Pancreas (tissue), 10 donors: ENCODE measurements at regions not wholly inside any gene's neighbourhood (a gene's known extent, or its start where the extent isn't known, plus 50 kb on each side); places are given as distances from the start of the nearest gene placed in this dataset.

ENCODE experiments used
- ATAC-seq, 4 donors: fragments of 200-7000 bp; cut with Tn5 transposase; one replicate each; pipeline versions ENCODE4 v1.8.0 to v1.9.1; 2020; ENCODE audit warnings: mild to moderate bottlenecking in 4 of 4, moderate library complexity in 4 of 4
- DNase-seq, 6 donors: peaks; one replicate each; pipeline ENCODE4 v3.0.0-alpha.2; 2020
- FAIRE-seq: peaks from 2 replicates; lab custom pipeline; 2012; peaks lifted over from hg19 to GRCh38; lab: Jason Lieb, UNC
- H3K27ac ChIP-seq, 4 donors: fragments of 200-600 bp; sonication (generic); 1 replicate in 3 of 4; 2 replicates in 1 of 4; pipeline versions ENCODE4 v1.5.0 to v1.8.0; 2020
- H3K27me3 ChIP-seq, 4 donors: fragments of 200-600 bp; one replicate each; pipeline ENCODE4 v1.8.0; 2021
- H3K36me3 ChIP-seq, 3 donors: fragments of 200-600 bp; sonication (generic) in 1 of 3; one replicate each; pipeline versions ENCODE4 v1.5.0 to v1.8.0; 2020 to 2021
- H3K4me1 ChIP-seq, 3 donors: fragments of 200-600 bp; one replicate each; pipeline ENCODE4 v1.8.0; 2021
- H3K4me3 ChIP-seq, 4 donors: fragments of 200-600 bp; sonication (generic) in 2 of 4; one replicate each; pipeline versions ENCODE4 v1.5.0 to v1.8.0; 2020 to 2021
- H3K9me3 ChIP-seq, 4 donors: fragments of 200-600 bp; one replicate each; pipeline ENCODE4 v1.8.0; 2021
- WGBS, 2 donors: extraction: QIAGEN DNeasy Blood & Tissue Kit; methylation state at CpG; one replicate each; pipeline ENCODE4 v1.1.7; 2013; 5-methylcytosine and 5-hydroxymethylcytosine counted together
- intact Hi-C, 3 donors: fragments of 100-400 bp; cut with DNase I; formaldehyde crosslinking; loops; one replicate each; pipeline versions ENCODE4 v1.11.1 to v1.14.2; 2022
- TF ChIP-seq, protein P1 (sequence below), 4 donors: fragments of 200-600 bp; sonication (generic) in 3 of 4; IDR thresholded peaks; one replicate each; pipeline versions ENCODE4 v1.5.0 to v1.8.0; 2021; ENCODE audit warnings: antibody characterized with exemption in 4 of 4
- donor health status: healthy with polysubstance abuse.
- donor health status: DM: no; HTN: no; CAD: no; lungs with moderate emphysema.
- donor health status: DM: no; HTN: no; CAD: no.
- donor health status: control.
- donor health status: control.
- donor health status: Bipolar disorder and iron deficiency.
- donor health status: DM: yes; HTN: yes; CAD: no.
- donor health status: DM: no; HTN: no; CAD: no.
- donor health status: DM: no; HTN: no; CAD: no.
- donor health status: DM: yes; HTN: yes; CAD: no.

DNA sequence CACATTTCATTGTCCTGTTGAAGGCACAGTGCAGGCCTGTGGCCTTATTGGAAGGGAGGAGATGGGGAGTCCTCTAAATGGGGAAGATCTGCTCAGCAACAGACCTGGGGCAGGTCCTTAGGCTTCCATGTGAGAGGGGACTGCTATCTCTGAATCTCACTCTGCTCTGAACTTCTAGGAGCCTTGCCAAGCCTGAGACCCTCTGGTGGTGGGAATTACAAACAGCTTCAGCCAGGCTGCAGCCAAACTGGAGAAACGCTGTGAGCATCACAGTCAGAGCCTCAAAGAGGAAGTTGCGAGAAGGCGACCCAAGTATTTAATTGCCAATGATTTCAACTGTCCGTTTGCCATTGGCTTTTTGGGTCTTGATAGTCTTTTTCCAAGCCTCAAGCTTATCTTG, 66.8 kb upstream of the MC2R start:
- no peaks in the 10 kb centered on the region for H3K36me3 ChIP-seq
- FAIRE-seq, result no peak
- 32 to 47% methylated on average over 4 of the region's 4 CpGs for WGBS, 2 donors
- H3K27ac ChIP-seq, result no peak overlapping the region
- TF ChIP-seq, protein P1, sequence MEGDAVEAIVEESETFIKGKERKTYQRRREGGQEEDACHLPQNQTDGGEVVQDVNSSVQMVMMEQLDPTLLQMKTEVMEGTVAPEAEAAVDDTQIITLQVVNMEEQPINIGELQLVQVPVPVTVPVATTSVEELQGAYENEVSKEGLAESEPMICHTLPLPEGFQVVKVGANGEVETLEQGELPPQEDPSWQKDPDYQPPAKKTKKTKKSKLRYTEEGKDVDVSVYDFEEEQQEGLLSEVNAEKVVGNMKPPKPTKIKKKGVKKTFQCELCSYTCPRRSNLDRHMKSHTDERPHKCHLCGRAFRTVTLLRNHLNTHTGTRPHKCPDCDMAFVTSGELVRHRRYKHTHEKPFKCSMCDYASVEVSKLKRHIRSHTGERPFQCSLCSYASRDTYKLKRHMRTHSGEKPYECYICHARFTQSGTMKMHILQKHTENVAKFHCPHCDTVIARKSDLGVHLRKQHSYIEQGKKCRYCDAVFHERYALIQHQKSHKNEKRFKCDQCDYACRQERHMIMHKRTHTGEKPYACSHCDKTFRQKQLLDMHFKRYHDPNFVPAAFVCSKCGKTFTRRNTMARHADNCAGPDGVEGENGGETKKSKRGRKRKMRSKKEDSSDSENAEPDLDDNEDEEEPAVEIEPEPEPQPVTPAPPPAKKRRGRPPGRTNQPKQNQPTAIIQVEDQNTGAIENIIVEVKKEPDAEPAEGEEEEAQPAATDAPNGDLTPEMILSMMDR (IDR thresholded peaks at IDR 0.05), result no peak
- H3K27me3 ChIP-seq, result no peaks in the 10 kb centered on the region
- no peak for DNase-seq
- intact Hi-C loops, result no loop called here
- H3K9me3 ChIP-seq, result no peaks in the 10 kb centered on the region
- H3K4me1 ChIP-seq, result no peaks in the 10 kb centered on the region
- no peak for ATAC-seq
- H3K4me3 ChIP-seq, result no peak overlapping the region

DNA sequence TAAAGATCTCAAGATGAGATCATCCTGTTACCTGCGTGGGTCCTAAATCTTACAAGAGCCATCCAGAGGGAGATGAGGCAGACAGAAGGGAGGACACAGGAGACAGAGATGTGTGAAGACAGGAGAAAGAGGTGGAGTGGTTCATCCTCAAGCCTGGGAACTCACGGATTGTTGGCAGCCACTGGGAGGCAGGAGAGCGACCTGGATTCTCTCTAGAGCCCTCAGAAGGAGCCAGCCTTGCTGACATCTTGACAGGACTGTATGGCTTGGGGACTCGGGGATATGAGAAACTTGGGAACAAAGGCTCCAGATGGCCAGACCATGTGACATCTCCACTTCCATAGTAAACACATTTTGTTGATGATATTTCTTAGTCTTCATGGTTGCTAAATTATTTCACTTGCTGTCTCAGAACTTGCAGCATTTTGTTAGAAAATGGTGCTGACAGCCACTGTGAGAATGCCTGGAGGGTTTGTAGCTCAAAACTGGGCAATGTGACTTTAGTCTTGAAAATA, 57.8 kb upstream of the MC2R start:
- DNase-seq (no peak), ATAC-seq (no peak), FAIRE-seq (no peak)
- TF ChIP-seq, protein P1 (IDR thresholded peaks at IDR 0.05), result no peak
- Histone ChIP-seq H3K4me3 (no peak overlapping the region), H3K27me3 (no peaks in the 10 kb centered on the region), H3K27ac (no peak overlapping the region), H3K9me3 (no peaks in the 10 kb centered on the region), H3K36me3 (no peaks in the 10 kb centered on the region), H3K4me1 (no peaks in the 10 kb centered on the region)
- intact Hi-C loops, result loop anchor here in 1 of 3 donors (10.0 kb wide), 1 partner anchor 58 kb away; the partner anchor contains the start of gene MC2R
- WGBS, 2 donors, result 21 to 33% methylated on average over 4 of the region's 4 CpGs
